HG03575 (cell line): ENCODE measurements at regions not wholly inside any gene's neighbourhood (a gene's known extent, or its start where the extent isn't known, plus 50 kb on each side); places are given as distances from the start of the nearest gene placed in this dataset.
"Not testable (repeated sequence)": the region's sequence is repeated elsewhere in the genome, so short reads cannot be mapped to it uniquely, and the experiment has no call there.

Experiments used
- ATAC-seq: cut with Tn5 transposase; IDR thresholded peaks from one replicate; pipeline ENCODE4 v1.9.1; 2021; ENCODE audit not compliant: unreplicated experiment, insufficient number of reproducible peaks, low FRiP score; ENCODE audit errors: extremely low read depth

DNA sequence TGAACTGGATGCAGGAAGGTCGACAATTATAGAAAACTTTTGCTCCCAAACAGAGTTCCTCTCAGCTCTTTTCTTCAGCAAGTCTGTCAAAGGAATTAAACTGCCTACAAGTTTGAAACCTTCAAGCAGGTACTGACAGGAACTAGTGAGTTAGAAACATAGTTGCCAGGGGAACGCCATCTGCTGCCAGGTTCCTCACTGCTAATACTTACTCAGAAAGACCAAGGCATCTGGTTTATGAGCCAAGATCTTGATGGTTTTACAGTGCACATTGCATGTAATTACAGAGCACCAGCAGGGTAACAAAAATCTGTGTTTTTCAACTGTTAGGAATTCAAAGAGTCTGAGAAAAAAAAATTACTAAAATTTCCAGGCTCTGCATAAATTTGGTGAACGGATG, 300.0 kb upstream of the NRG3 start:
- ATAC-seq, result no peak

DNA sequence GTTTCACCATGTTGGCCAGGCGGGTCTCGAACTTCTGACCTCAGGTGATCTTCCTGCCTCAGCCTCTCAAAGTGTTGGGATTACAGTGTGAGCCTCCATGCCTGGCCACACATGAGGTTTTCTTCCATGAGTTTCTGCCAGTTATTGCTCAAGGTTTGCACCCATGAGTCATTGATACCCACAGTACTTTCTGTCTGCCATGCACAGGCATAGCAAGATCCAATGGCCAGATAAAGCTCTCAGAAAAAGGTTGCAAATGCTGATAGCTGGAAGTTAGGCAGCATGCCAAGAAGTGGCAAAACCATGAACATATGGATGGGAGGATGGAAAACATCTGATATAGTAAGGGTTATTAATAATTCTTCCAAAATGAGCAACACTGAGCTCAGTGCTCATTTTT, 298.7 kb upstream of the NRG3 start:
- no peak for ATAC-seq

DNA sequence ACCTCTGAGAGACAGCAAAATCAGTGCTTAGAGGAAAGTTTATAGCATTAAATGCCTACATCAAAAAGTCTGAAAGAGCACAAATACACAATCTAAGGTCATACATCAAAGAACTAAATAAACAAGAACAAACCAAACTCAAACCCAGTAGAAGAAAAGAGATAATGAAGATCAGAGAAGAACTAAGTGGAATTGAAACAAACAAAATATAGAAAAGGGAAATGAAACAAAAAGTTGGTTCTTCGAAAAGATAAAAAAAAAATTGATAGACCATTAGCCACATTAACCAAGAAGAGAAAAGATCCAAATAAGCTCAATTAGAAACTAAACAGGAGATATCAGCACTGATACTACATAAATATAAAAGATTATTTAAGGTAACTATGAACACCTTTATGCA, 280.0 kb upstream of the NRG3 start:
- ATAC-seq, result no peak

DNA sequence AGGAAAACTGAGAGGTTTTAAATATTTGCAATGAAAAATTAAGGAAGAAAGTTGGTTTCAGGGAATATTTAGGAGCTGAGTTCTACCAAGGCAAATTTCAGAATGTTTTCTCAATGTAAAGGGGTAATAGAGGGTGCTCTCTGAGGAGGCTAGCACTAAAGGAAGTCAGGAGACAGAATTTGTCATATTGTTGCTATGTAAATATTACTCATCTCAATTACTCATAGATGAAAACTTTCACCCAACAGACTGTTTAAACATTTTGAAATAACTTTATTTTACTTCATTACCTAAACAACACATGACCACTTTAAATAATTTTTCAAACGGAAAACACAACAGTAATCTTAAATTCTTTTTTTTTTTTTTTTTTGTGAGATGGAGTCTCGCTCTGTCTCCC, 274.8 kb upstream of the NRG3 start:
- no peak for ATAC-seq

DNA sequence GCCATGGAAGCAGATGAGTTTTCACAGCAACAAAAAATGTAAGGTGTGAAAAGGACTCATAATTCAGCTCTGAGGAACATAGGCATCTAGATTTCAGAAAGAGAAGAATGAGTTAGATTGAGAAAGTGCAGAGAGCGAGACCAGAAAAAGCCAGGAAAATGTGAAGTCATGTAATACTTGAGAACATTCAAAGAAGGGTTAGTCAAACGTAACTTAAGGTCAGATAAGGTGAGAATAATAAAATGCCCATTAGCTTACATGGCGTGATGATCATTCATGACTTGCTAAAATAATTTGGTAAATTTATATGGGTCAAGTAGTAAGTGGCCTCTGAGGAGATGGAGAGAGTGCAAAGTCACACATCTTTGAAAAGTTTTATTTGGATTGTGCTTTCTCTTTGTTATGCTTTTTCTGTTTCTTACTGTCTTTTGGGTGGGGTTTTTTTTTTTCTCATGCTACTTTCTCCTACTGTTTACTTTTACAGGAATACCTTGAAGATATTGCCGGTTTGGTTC, 271.8 kb upstream of the NRG3 start:
- ATAC-seq, result no peak

DNA sequence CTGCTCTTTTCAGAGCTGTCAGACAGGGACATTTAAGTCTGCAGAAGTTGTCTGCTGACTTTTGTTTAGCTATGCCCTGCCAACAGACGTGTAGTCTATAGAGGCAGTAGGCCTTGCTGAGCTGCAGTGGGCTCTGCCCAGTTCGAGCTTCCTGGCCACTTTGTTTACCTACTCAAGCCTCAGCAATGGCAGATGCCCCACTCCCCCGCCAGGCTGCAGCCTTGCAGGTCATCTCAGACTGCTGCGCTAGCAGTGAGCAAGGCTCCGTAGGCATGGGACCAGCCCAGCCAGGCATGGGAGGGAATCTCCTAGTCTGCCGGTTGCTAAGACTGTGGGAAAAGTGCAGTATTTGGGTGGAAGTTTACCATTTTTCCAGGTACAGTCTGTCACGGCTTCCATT, 230.5 kb upstream of the NRG3 start:
- ATAC-seq, result not testable (repeated sequence)

DNA sequence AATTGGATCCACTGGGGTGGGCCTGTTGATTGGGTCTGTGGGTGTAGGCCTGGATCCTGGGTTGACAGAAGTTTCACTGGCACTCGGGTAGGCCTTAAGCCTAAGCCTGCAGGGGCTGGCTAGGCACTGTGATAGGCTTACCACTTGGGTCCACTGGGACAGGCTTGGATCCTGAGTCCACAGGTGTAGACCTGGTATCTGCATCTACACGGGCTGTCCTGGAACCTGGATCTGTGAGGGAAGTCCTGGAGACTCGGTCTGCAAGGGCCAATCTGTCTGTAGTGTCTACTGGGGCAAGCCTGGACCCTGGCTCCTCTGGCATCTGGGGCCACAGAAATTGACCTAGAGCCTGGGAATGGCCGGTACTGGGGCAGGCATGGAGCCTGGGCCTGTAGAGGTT, 219.0 kb upstream of the NRG3 start:
- no peak for ATAC-seq

DNA sequence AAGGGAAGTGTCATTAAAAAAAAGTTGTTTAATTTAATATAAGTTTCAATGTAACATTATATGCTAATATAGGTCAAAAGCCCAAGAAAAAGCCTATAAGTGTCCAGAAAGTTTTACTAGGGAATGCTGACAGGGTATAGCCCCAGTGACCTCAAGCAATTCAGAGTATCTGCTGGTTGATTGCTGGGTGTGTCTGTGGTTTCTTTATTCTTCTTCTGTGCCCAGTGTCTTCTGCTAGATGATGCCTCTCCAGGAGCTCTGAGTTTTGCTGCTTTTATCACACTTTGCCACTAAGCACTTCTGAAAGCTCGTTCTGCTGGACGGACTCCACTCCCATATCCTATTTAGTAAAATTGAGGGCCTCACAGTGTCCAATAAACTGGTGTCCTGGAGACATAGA, 212.2 kb upstream of the NRG3 start:
- ATAC-seq, result no peak

DNA sequence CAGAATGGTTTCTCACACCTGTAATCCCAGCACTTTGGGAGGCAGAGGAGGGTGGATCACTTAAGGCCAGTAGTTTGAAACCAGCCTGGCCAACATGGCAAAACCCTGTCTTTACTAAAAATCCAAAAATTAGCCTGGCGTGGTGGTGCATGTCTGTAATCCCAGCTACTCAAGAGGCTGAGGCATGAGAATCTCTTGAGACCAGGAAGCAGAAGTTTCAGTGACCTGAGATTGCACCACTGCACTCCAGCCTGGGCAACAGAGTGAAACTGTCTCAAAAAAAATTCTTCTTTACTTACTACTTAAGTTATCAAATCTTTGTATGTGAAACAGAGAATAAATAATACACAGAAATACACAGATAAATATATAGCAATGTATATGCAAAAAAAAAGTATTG, 210.2 kb upstream of the NRG3 start:
- ATAC-seq, result not testable (repeated sequence)

DNA sequence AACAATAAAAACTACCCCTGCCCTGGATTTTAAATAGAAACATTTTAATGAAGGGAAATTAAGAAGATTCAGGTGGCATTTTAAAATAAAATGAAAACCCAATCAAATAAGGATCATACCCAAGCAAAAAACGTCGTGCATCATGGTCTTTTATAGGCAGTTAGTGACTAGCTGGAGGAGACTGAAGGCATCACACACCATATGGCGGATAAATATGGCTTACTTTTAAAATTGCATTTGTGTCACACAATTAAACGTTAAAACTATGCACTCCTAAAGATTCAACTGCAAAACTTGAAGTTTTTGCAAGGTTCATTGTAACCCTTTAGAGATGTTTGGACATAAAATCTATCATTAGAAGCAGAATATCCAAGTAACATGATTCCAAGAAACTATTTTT, 200.1 kb upstream of the NRG3 start:
- ATAC-seq, result no peak

DNA sequence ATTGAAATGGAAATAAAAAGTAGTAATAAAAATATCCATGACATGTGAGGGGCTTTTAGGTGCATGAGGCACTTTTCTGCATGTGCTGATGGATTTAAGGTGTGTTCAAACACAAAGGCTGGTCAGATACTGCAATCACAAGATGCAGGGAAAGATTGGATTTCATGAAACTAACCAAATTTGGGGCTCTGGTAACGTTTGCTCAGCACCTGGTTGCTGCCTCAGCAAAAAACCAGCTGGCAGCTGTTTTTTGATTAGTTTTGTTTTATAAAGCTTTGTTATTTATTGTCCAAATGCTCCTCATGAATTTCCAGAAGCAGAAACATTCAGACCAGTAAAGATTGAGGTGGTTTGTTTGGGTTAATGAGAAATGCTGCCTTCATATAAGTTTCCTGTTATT, 195.7 kb upstream of the NRG3 start:
- no peak for ATAC-seq

DNA sequence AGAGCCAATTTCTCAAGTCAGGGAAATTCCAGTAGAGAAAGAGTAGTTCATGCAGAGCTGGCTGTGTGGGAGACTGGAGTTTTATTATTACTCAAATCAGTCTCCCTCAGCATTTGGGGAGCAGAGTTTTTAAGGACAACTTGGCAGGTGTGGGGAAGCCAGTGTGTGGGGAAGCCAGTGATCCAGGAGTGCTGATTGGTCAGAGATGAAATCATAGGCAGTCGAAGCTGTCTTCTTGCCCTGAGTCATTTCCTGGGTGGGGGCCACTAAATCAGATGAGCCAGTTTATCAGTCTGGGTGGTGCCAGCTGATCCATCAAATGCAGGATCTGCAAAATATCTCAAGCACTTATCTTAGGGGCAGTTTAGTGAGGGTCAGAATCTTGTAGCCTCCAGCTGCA, 194.6 kb upstream of the NRG3 start:
- ATAC-seq, result no peak

DNA sequence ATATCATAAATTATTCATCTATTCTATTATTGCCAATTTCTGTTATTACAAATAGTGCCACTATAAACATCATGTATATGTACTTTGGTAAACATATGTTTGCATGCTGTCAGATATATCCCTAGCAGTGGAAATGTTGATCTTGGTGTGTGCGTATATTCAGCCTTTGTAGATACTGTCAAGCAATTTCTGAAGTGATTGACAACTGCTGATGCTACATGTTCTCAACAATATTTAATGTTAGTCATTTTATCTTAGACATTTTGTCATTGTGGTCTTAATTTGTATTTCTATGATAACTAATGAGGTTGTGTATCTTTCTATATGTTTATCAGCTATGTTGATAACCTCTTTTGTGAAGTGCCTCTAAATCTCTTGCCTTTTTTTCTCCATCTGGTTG, 186.5 kb upstream of the NRG3 start:
- ATAC-seq, result no peak

DNA sequence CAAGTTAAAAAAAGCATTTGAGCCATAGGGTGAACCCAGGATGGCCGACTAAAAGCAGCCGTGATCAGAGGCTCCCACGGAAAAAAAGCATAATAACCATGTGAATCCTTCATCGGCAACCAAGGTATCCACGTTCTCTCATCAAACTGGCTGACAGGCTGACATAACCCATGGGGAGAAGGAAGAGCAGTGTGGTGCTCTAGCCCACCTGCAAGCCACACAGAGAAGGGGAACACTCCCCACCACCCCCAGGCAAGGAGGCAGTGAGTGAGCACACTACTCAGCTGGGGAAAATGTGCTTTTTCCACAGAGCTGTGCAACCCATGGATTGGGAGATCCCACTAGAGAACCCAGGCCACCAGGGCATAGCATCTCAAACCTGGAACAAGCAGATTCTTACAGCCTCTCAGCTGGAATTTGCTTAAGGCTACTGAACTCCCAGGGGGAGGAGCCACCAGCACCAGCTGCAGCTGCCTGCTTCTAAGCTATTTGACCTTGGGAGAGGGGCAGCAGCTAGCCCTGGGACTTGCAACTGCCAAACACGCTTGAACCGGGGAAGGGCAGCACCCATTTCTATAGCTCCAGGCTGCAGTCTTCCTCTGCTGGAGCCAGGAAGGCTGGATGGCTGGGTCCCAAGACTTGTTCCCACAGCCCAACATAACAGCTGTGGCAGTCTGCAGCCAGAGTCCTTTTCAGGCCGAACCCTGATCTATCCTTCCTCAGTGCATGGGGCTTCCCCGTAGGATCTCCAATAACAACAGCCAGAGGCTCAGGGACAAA, 178.2 kb upstream of the NRG3 start:
- ATAC-seq, result no peak

DNA sequence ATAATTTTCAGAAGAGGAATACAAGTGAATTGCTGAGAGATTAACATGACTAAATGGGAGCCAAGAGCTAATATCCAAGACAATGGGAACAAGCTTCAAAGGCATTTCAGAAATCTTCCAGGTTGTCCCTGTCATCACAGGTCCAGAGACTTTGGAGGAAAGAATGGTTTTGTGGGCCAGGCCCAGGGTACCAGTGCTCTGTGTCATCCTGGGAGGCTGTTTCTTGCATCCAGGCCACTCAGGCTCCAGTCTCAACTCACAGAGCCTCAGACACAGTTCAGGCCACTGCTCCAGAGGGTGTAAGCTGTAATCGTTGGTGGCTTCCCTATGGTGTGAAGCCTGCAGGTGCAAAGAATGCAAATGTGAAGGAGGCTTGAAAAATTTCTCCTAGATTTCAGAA, 170.4 kb upstream of the NRG3 start:
- no peak for ATAC-seq

DNA sequence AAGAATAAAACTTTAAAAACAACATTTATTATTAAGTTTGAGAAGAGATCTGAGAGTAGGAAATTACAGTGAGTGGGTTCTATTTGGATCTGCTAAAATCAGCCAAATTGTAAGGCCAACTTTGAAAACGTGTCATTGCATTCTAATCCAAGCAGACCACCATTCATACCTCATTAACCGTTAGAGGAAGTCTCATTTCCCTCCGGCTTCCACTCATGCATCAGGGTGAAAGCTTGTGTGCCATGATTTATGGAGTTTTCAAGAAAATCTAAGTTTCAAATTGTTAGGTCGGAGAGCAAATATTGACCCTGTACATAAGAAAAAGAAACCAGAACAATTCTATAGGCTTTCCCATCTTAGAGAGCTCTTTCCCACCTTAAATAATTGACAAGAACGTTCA, 166.6 kb upstream of the NRG3 start:
- ATAC-seq, result no peak

DNA sequence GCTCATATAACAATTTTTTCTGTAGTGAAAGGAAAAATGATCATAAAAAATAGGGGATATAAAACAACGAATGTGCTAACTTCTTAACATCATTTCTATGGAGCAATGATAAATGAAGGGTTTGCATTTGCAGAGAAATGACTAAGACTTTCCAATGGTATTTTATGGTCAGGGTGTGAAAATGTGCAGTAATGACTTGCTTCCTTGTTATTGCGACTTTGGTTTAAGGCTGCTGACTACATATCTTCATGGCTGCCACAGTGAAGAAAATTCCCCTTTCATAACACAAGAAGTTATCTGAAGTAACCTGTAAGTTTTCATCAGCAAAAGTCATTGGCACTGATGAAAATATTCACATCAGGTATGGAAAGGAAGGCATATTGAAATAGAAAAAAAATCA, 166.1 kb upstream of the NRG3 start:
- ATAC-seq, result no peak

DNA sequence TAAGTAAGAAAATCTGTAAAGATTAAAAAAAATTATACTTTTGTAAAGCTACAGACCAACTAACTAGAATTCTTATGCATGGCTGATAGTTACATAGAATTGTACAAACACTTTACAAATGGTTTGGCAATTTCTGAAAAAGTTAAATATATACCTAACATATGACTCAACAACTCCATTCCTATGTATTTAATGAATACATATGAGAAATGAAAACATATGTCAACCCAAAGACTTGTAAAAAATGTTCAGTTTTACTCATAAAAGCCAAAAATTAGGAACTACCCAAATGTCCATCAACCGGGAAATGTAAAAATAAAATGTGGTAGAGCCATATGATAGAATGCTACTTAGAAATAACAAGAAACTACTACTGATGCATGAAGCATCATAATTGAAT, 152.6 kb upstream of the NRG3 start:
- no peak for ATAC-seq

DNA sequence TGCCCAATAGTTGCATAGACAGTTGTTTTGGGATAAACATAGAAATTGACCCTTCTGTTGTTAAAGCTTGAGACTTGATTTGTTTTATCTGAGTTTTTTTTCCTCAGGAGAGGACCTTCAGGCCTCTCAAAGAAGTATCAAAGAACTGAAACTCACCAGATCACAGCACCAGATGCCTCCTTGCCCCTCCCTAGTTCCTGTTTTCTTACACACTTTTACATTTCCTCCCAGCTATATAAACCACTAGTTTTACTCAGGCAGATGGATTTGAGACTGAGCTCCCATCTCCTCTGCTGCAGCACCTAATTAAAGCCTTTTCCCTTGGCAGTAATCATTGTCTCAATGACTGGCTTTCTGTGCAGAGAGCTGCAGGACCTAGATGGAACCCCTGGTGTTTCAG, 150.6 kb upstream of the NRG3 start:
- ATAC-seq, result no peak

DNA sequence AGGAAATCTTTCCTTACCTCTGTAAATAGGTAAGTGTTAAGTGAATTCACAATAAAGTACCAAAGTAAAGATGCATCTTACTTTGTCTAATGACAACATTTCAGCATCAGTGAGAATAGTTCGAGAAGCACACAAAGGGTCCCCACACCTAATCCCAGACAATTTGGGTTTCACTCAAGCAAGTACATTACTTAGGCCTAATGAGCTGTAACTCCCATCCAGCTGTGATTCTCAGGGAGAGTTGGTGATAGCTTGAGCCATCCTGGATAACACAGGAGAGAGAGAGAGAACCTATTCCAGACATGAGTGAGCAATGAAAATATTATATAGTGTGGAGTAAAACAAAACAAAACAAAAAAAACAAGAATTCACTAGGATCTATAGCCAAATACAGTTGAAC, 149.1 kb upstream of the NRG3 start:
- ATAC-seq, result no peak

DNA sequence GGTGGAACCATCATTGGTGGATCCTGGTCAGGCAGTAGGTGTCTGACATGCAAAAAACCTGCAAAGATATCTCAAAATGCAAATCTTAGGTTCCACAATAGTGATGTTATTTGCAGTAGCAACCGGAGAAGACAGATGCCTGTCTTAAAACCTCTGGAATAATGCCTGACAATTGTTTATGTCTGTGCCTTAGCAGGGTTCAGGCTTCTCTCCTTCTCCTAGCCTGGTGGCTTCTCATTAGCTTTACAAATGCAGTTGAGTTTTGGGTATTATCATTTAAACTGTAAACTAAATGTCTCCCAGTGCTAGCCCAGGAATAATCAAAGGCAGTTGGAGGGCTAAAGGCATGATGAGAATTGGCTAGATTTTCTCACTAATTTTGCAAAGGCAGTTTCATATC, 146.3 kb upstream of the NRG3 start:
- no peak for ATAC-seq
